Adrenal gland (tissue), 9 donors: ENCODE measurements at regions not wholly inside any gene's neighbourhood (a gene's known extent, or its start where the extent isn't known, plus 50 kb on each side); places are given as distances from the start of the nearest gene placed in this dataset.

Source experiments
- DNase-seq, 7 donors: peaks; one replicate each; pipeline ENCODE4 v3.0.0-alpha.2; 2019 to 2020
- H3K27ac ChIP-seq, 5 donors: fragments of 200-600 bp; sonication (generic) in 4 of 5; 1 replicate in 3 of 5; 2 replicates in 2 of 5; pipeline versions ENCODE4 v1.5.1 to v1.8.0; 2016 to 2020; ENCODE audit warnings: mild to moderate bottlenecking in 1 of 5
- H3K27me3 ChIP-seq: fragments of 200-600 bp; 2 replicates; pipeline ENCODE4 v1.8.0; 2021
- H3K36me3 ChIP-seq, 2 donors: fragments of 200-600 bp; replicated peaks in 1 of 2; 1 replicate in 1 of 2; 2 replicates in 1 of 2; pipeline versions ENCODE4 v1.5.1 to v1.8.0; 2018 to 2022
- H3K4me1 ChIP-seq, 2 donors: fragments of 200-600 bp; replicated peaks in 1 of 2; 1 replicate in 1 of 2; 2 replicates in 1 of 2; pipeline versions ENCODE4 v1.5.1 to v1.8.0; 2018 to 2021
- H3K4me3 ChIP-seq, 4 donors: fragments of 200-600 bp; sonication (generic) in 3 of 4; one replicate each; pipeline ENCODE4 v1.5.1; 2016 to 2018
- H3K9me3 ChIP-seq, 3 donors: fragments of 200-600 bp; sonication (generic) in 1 of 3; replicated peaks in 1 of 3; 1 replicate in 2 of 3; 2 replicates in 1 of 3; pipeline versions ENCODE4 v1.5.1 to v1.8.0; 2016 to 2021
- CTCF ChIP-seq, 6 experiments: fragments of 450-650 bp in 4 of 6; fragments of 200-600 bp in 2 of 6; sonication (generic) in 1 of 6; IDR thresholded peaks; 1 replicate in 5 of 6; 2 replicates in 1 of 6; pipeline versions ENCODE4 v1.5.1 to v1.8.0; 2016 to 2021; ENCODE audit warnings: antibody characterized with exemption in 6 of 6, mild to moderate bottlenecking in 2 of 6, moderate library complexity in 1 of 6
- POLR2A ChIP-seq, 2 donors: fragments of 450-650 bp; IDR thresholded peaks; one replicate each; pipeline ENCODE4 v1.6.1; 2017; ENCODE audit warnings: antibody characterized with exemption in 2 of 2, mild to moderate bottlenecking in 2 of 2, moderate library complexity in 1 of 2
- WGBS, 4 donors: extraction: QIAGEN DNeasy Blood & Tissue Kit in 2 of 4; methylation state at CpG; one replicate each; pipeline versions ENCODE4 v1.1.5 to v1.1.7; 2013 to 2017; 5-methylcytosine and 5-hydroxymethylcytosine counted together
- intact Hi-C, 2 donors: fragments of 100-400 bp; cut with DNase I; formaldehyde crosslinking; loops; one replicate each; pipeline versions ENCODE4 v1.14.1 to v1.15.0; 2022 to 2023
- donor health status: healthy with polysubstance abuse.
- donor health status: Bipolar disorder and iron deficiency.
- donor health status: DM: yes; HTN: yes; CAD: no.
- donor health status: DM: no; HTN: no; CAD: no.
- donor health status: DM: no; HTN: no; CAD: no.

- WGBS, 4 donors: 68 to 76% (median 69%) methylated on average over 5 of the region's 5 CpGs
- Histone ChIP-seq H3K9me3 (no peaks in the 10 kb centered on the region), H3K36me3 (no peaks in the 10 kb centered on the region), H3K27ac (no peak overlapping the region), H3K4me3 (no peak overlapping the region), H3K27me3 (no peaks in the 10 kb centered on the region), H3K4me1 (no peaks in the 10 kb centered on the region)
- no peak for TF ChIP-seq POLR2A (IDR thresholded peaks at IDR 0.05)
- TF ChIP-seq CTCF (IDR thresholded peaks at IDR 0.05): no peak
- intact Hi-C loops: no loop called here
- DNase-seq: no peak
Measured at GRCh38 chr10:3631701-3632330, 153.2 kb downstream of the KLF6 start.

GRCh38 chr10:3631291-3631690 is 153.7 kb downstream of the KLF6 start:
- Histone ChIP-seq H3K36me3 (no peaks in the 10 kb centered on the region), H3K9me3 (no peaks in the 10 kb centered on the region), H3K4me3 (no peak overlapping the region), H3K27ac (no peak overlapping the region), H3K27me3 (no peaks in the 10 kb centered on the region), H3K4me1 (no peaks in the 10 kb centered on the region)
- 76 to 91% (median 80%) methylated on average over 2 of the region's 2 CpGs for WGBS, 4 donors
- no peak for DNase-seq
- TF ChIP-seq POLR2A (IDR thresholded peaks at IDR 0.05) (no peak), CTCF (IDR thresholded peaks at IDR 0.05) (no peak)
- intact Hi-C loops: no loop called here

- H3K4me1 ChIP-seq: no peaks in the 10 kb centered on the region
- no peaks in the 10 kb centered on the region for H3K27me3 ChIP-seq
- DNase-seq: no peak
- no peak overlapping the region for H3K4me3 ChIP-seq
- WGBS, 4 donors: 78 to 82% (median 80%) methylated on average over 11 of the region's 11 CpGs
- intact Hi-C loops: loop anchor here in 1 of 2 donors (10.0 kb wide), 1 partner anchor 389 kb away; no protein-coding TSS in a partner anchor
- no peaks in the 10 kb centered on the region for H3K36me3 ChIP-seq
- no peak for TF ChIP-seq CTCF (IDR thresholded peaks at IDR 0.05)
- TF ChIP-seq POLR2A (IDR thresholded peaks at IDR 0.05): no peak
- H3K9me3 ChIP-seq: no peaks in the 10 kb centered on the region
- no peak overlapping the region for H3K27ac ChIP-seq
Measured at GRCh38 chr10:3625959-3626751, 158.9 kb downstream of the KLF6 start.

GRCh38 chr10:3624367-3624766 is 160.6 kb downstream of the KLF6 start:
- Histone ChIP-seq H3K27ac (no peak overlapping the region), H3K9me3 (no peaks in the 10 kb centered on the region), H3K27me3 (no peaks in the 10 kb centered on the region), H3K4me3 (no peak overlapping the region), H3K4me1 (no peaks in the 10 kb centered on the region), H3K36me3 (no peaks in the 10 kb centered on the region)
- no peak for DNase-seq
- WGBS, 4 donors: 78 to 84% (median 82%) methylated on average over 8 of the region's 8 CpGs
- no peak for TF ChIP-seq CTCF (IDR thresholded peaks at IDR 0.05)
- no peak for TF ChIP-seq POLR2A (IDR thresholded peaks at IDR 0.05)
- intact Hi-C loops: loop anchor here in 1 of 2 donors (10.0 kb wide), 1 partner anchor 390 kb away; no protein-coding TSS in a partner anchor
